GM23338 (cell line): ENCODE measurements at regions not wholly inside any gene's neighbourhood (a gene's known extent, or its start where the extent isn't known, plus 50 kb on each side); places are given as distances from the start of the nearest gene placed in this dataset.

Experiments used
- ATAC-seq: fragments of 200-7000 bp; cut with Tn5 transposase; 3 replicates; pipeline ENCODE4 v1.9.1; 2020
- DNase-seq: peaks from one replicate; pipeline ENCODE4 v3.0.0-alpha.2; 2015; ENCODE audit warnings: low spot score
- H2AFZ ChIP-seq: fragments of 200-600 bp; sonication (generic); 2 replicates; pipeline ENCODE4 v1.8.0; 2016; ENCODE audit warnings: antibody characterized with exemption, mild to moderate bottlenecking, moderate library complexity
- H3F3A ChIP-seq: fragments of 200-600 bp; sonication (generic); replicated peaks from 2 replicates; pipeline ENCODE4 v1.8.0; 2017; ENCODE audit warnings: antibody characterized with exemption, mixed run types, low read depth
- H3K27ac ChIP-seq: fragments of 200-600 bp; sonication (generic); 2 replicates; pipeline ENCODE4 v1.6.1; 2016; ENCODE audit warnings: low read depth
- H3K27me3 ChIP-seq: fragments of 200-600 bp; sonication (generic); 2 replicates; pipeline ENCODE4 v1.8.0; 2016; ENCODE audit warnings: mild to moderate bottlenecking, mixed run types, moderate library complexity; ENCODE audit not compliant: insufficient read depth
- H3K36me3 ChIP-seq: fragments of 200-600 bp; sonication (generic); 2 replicates; pipeline ENCODE4 v1.8.0; 2016; ENCODE audit warnings: mild to moderate bottlenecking; ENCODE audit not compliant: insufficient read depth
- H3K4me1 ChIP-seq: fragments of 200-600 bp; sonication (generic); 2 replicates; pipeline ENCODE4 v1.8.0; 2016; ENCODE audit warnings: mild to moderate bottlenecking, moderate library complexity; ENCODE audit not compliant: insufficient read depth
- H3K4me2 ChIP-seq: fragments of 200-600 bp; sonication (generic); 2 replicates; pipeline ENCODE4 v1.7.1; 2017; ENCODE audit warnings: mixed run types
- H3K4me3 ChIP-seq: fragments of 200-600 bp; sonication (generic); 2 replicates; pipeline ENCODE4 v1.6.1; 2016; ENCODE audit warnings: mixed run types
- H3K79me2 ChIP-seq: fragments of 200-600 bp; sonication (generic); replicated peaks from 2 replicates; pipeline ENCODE4 v1.8.0; 2017; ENCODE audit warnings: mild to moderate bottlenecking; ENCODE audit not compliant: insufficient read depth
- H3K9me2 ChIP-seq: fragments of 200-600 bp; sonication (generic); 2 replicates; pipeline ENCODE4 v1.8.0; 2017; ENCODE audit not compliant: insufficient read depth
- H4K20me1 ChIP-seq: fragments of 200-600 bp; sonication (generic); replicated peaks from 2 replicates; pipeline ENCODE4 v1.8.0; 2017; ENCODE audit warnings: mild to moderate bottlenecking; ENCODE audit not compliant: insufficient read depth
- H3K27ac Mint-ChIP-seq: 2 replicates; pipeline ENCODE4 v1.8.0; 2020; ENCODE audit warnings: inconsistent platforms, mild to moderate bottlenecking, moderate library complexity, mixed read lengths
- H3K27me3 Mint-ChIP-seq: 3 replicates; pipeline ENCODE4 v1.8.0; 2022; ENCODE audit warnings: low read depth, mild to moderate bottlenecking, moderate library complexity, mixed read lengths, inconsistent platforms; ENCODE audit not compliant: insufficient read depth, poor library complexity
- H3K36me3 Mint-ChIP-seq: 3 replicates; pipeline ENCODE4 v1.8.0; 2021; ENCODE audit warnings: low read depth, mild to moderate bottlenecking, inconsistent platforms, moderate library complexity, mixed read lengths
- H3K4me1 Mint-ChIP-seq: 3 replicates; pipeline ENCODE4 v1.8.0; 2020; ENCODE audit warnings: mild to moderate bottlenecking, inconsistent platforms, mixed read lengths
- H3K4me3 Mint-ChIP-seq: 3 replicates; pipeline ENCODE4 v1.8.0; 2021; ENCODE audit warnings: moderate library complexity, mild to moderate bottlenecking, inconsistent platforms, mixed read lengths
- H3K9me3 Mint-ChIP-seq: 3 replicates; pipeline ENCODE4 v1.8.0; 2020; ENCODE audit warnings: moderate library complexity, mild to moderate bottlenecking, inconsistent platforms, mixed read lengths
- CREB1 ChIP-seq: fragments of 250-450 bp; sonication (Bioruptor Pico); IDR thresholded peaks from 2 replicates; pipeline ENCODE4 v1.5.0; 2020; ENCODE audit warnings: low read depth, mild to moderate bottlenecking, moderate library complexity
- EZH2 ChIP-seq: fragments of 200-600 bp; sonication (generic); IDR thresholded peaks from one replicate; pipeline ENCODE4 v1.8.0; 2017; ENCODE audit warnings: antibody characterized with exemption, mild to moderate bottlenecking, low read depth; ENCODE audit not compliant: unreplicated experiment
- NANOG ChIP-seq: IDR thresholded peaks from 2 replicates; pipeline ENCODE4 v1.6.1; 2016; ENCODE audit warnings: antibody characterized with exemption, borderline replicate concordance
- POLR2AphosphoS5 ChIP-seq: IDR thresholded peaks from 2 replicates; pipeline ENCODE4 v1.6.1; 2016; ENCODE audit warnings: antibody characterized with exemption, low read depth
- STAT1 ChIP-seq: IDR thresholded peaks from one replicate; pipeline ENCODE4 v1.6.1; 2016; ENCODE audit warnings: antibody characterized with exemption; ENCODE audit not compliant: unreplicated experiment
- ZNF114 ChIP-seq: fragments of 250-450 bp; sonication (Bioruptor Pico); IDR thresholded peaks from 2 replicates; pipeline ENCODE4 v1.5.0; 2020; ENCODE audit warnings: mild to moderate bottlenecking, moderate library complexity
- ZNF331 ChIP-seq: fragments of 250-450 bp; sonication (Bioruptor Pico); IDR thresholded peaks from 2 replicates; pipeline ENCODE4 v1.5.0; 2020; ENCODE audit warnings: low read depth, mild to moderate bottlenecking, moderate library complexity
- TF ChIP-seq, protein P1 (sequence below): fragments of 250-450 bp; sonication (Bioruptor Pico); IDR thresholded peaks from 2 replicates; pipeline ENCODE4 v1.5.0; 2020; ENCODE audit warnings: mild to moderate bottlenecking, moderate library complexity
- TF ChIP-seq, protein P2 (sequence below), 2 experiments: fragments of 200-600 bp in 1 of 2; sonication (generic) in 1 of 2; conservative IDR thresholded peaks; 2 replicates each; pipeline versions ENCODE4 v1.5.1 to v1.6.1; 2016 to 2017; ENCODE audit warnings: antibody characterized with exemption in 2 of 2, low read depth in 2 of 2, mild to moderate bottlenecking in 2 of 2, moderate library complexity in 1 of 2

DNA sequence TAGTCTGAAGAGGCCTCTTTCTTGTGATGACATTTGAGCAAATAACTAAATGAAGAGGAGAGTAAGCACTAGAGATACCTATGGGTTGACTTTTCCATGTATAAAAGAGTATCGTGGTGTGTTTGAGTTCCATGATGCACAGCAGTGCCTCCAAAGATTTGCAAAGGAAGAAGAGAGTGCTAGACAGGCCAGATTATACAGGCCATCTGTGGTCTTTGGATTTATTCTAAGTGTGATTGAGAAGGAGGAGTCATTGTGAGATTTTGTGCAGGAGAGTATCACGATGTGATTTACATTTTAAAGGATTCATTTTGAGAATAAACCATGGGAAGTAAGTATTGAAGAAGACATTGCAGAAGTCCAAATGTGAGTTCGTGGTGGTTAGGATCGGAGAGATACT, 695.9 kb upstream of the FAM98A start:
- H3K27me3 Mint-ChIP-seq, result no peaks in the 10 kb centered on the region
- ATAC-seq (no peak), DNase-seq (no peak)
- Histone ChIP-seq H2AFZ (no peak overlapping the region), H3K9me2 (no peaks in the 10 kb centered on the region), H3K79me2 (no peaks in the 10 kb centered on the region), H3K4me2 (no peak overlapping the region), H3K4me3 (no peak overlapping the region), H3K27ac (no peak overlapping the region), H3K27me3 (no peaks in the 10 kb centered on the region), H4K20me1 (no peaks in the 10 kb centered on the region), H3K36me3 (no peaks in the 10 kb centered on the region), H3K4me1 (no peaks in the 10 kb centered on the region), H3F3A (no peaks in the 10 kb centered on the region)
- no peaks in the 10 kb centered on the region; the same call in 2 of the 3 replicates for H3K9me3 Mint-ChIP-seq
- no peaks in the 10 kb centered on the region for H3K36me3 Mint-ChIP-seq
- no peak for TF ChIP-seq ZNF114 (CRISPR knock-in tag)
- TF ChIP-seq ZNF331, result no peak
- H3K4me3 Mint-ChIP-seq, result no peak overlapping the region
- H3K4me1 Mint-ChIP-seq, result no peaks in the 10 kb centered on the region
- no peak overlapping the region for H3K27ac Mint-ChIP-seq

DNA sequence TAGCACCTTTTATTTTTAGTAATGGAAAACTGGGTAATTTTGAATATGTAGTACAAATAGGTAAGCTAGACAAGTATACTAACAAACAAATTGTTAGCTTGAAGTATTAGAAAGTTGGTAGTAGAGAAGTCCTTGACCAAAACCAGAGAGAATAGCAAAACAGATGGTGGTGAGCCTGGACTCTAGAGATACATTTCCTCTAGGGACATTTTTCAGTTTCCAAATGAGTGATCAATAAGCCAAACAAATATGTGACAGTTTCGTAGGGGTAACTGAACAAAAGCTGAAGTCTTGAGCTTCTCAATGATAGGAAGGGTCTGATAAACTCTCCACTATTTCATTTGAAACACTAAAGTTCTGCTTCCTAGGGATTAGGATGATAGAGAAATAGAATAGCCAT, 692.0 kb upstream of the FAM98A start:
- DNase-seq, result no peak
- H3K4me3 Mint-ChIP-seq, result no peak overlapping the region
- no peak for ATAC-seq
- no peaks in the 10 kb centered on the region for H3K4me1 Mint-ChIP-seq
- TF ChIP-seq ZNF114 (CRISPR knock-in tag), result no peak
- H3K36me3 Mint-ChIP-seq, result no peaks in the 10 kb centered on the region
- no peak overlapping the region for H3K27ac Mint-ChIP-seq
- Histone ChIP-seq H3F3A (no peaks in the 10 kb centered on the region), H3K9me2 (peaks cover 6% of the 10 kb centered on the region), H3K4me2 (no peak overlapping the region), H3K27me3 (no peaks in the 10 kb centered on the region), H3K36me3 (no peaks in the 10 kb centered on the region), H3K27ac (no peak overlapping the region), H3K4me1 (no peaks in the 10 kb centered on the region), H4K20me1 (no peaks in the 10 kb centered on the region), H3K79me2 (no peaks in the 10 kb centered on the region), H2AFZ (no peak overlapping the region), H3K4me3 (no peak overlapping the region)
- H3K9me3 Mint-ChIP-seq, result no peaks in the 10 kb centered on the region; the same call in 2 of the 3 replicates
- H3K27me3 Mint-ChIP-seq, result no peaks in the 10 kb centered on the region

DNA sequence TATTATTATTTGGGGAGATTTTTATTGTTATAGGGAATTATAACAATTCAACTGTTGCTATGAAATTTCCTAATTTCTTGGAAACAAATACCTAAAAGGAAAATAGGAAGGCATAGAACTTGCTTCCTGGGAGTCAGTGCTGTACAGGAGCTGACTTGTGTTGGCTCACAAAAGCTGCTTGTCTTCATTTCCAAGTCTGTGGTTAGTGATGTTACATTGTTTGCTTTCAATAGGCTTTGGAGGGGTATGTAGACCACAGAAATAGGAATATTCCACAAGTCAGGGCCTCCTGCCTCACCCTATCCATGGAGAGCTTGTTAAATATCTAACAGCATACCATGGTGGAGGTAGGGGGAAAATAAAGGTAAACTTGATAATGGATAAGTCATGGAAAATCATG, 688.9 kb upstream of the FAM98A start:
- no peaks in the 10 kb centered on the region for H3F3A ChIP-seq
- no peak overlapping the region for H3K4me2 ChIP-seq
- Mint-ChIP-seq H3K27ac (no peak overlapping the region), H3K36me3 (peaks cover 4% of the 10 kb centered on the region; the same call in 1 of the 3 replicates), H3K4me1 (no peaks in the 10 kb centered on the region), H3K9me3 (peaks cover 8% of the 10 kb centered on the region; the same call in 2 of the 3 replicates), H3K4me3 (no peak overlapping the region), H3K27me3 (no peaks in the 10 kb centered on the region)
- H3K79me2 ChIP-seq, result no peaks in the 10 kb centered on the region
- ATAC-seq, result no peak
- H3K27ac ChIP-seq, result no peak overlapping the region
- no peaks in the 10 kb centered on the region for H3K27me3 ChIP-seq
- no peaks in the 10 kb centered on the region for H3K4me1 ChIP-seq
- no peak overlapping the region for H2AFZ ChIP-seq
- no peak for DNase-seq
- H3K9me2 ChIP-seq, result peaks cover 8% of the 10 kb centered on the region
- no peaks in the 10 kb centered on the region for H4K20me1 ChIP-seq
- H3K4me3 ChIP-seq, result no peak overlapping the region
- H3K36me3 ChIP-seq, result no peaks in the 10 kb centered on the region
- TF ChIP-seq, protein P1, sequence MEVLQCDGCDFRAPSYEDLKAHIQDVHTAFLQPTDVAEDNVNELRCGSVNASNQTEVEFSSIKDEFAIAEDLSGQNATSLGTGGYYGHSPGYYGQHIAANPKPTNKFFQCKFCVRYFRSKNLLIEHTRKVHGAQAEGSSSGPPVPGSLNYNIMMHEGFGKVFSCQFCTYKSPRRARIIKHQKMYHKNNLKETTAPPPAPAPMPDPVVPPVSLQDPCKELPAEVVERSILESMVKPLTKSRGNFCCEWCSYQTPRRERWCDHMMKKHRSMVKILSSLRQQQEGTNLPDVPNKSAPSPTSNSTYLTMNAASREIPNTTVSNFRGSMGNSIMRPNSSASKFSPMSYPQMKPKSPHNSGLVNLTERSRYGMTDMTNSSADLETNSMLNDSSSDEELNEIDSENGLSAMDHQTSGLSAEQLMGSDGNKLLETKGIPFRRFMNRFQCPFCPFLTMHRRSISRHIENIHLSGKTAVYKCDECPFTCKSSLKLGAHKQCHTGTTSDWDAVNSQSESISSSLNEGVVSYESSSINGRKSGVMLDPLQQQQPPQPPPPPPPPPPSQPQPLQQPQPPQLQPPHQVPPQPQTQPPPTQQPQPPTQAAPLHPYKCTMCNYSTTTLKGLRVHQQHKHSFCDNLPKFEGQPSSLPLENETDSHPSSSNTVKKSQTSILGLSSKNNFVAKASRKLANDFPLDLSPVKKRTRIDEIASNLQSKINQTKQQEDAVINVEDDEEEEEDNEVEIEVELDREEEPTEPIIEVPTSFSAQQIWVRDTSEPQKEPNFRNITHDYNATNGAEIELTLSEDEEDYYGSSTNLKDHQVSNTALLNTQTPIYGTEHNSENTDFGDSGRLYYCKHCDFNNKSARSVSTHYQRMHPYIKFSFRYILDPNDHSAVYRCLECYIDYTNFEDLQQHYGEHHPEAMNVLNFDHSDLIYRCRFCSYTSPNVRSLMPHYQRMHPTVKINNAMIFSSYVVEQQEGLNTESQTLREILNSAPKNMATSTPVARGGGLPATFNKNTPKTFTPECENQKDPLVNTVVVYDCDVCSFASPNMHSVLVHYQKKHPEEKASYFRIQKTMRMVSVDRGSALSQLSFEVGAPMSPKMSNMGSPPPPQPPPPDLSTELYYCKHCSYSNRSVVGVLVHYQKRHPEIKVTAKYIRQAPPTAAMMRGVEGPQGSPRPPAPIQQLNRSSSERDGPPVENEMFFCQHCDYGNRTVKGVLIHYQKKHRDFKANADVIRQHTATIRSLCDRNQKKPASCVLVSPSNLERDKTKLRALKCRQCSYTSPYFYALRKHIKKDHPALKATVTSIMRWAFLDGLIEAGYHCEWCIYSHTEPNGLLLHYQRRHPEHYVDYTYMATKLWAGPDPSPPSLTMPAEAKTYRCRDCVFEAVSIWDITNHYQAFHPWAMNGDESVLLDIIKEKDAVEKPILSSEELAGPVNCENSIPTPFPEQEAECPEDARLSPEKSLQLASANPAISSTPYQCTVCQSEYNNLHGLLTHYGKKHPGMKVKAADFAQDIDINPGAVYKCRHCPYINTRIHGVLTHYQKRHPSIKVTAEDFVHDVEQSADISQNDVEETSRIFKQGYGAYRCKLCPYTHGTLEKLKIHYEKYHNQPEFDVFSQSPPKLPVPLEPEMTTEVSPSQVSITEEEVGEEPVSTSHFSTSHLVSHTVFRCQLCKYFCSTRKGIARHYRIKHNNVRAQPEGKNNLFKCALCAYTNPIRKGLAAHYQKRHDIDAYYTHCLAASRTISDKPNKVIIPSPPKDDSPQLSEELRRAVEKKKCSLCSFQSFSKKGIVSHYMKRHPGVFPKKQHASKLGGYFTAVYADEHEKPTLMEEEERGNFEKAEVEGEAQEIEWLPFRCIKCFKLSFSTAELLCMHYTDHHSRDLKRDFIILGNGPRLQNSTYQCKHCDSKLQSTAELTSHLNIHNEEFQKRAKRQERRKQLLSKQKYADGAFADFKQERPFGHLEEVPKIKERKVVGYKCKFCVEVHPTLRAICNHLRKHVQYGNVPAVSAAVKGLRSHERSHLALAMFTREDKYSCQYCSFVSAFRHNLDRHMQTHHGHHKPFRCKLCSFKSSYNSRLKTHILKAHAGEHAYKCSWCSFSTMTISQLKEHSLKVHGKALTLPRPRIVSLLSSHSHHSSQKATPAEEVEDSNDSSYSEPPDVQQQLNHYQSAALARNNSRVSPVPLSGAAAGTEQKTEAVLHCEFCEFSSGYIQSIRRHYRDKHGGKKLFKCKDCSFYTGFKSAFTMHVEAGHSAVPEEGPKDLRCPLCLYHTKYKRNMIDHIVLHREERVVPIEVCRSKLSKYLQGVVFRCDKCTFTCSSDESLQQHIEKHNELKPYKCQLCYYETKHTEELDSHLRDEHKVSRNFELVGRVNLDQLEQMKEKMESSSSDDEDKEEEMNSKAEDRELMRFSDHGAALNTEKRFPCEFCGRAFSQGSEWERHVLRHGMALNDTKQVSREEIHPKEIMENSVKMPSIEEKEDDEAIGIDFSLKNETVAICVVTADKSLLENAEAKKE (CRISPR knock-in tag), result no peak
- TF ChIP-seq CREB1 (CRISPR knock-in tag) (no peak), EZH2 (no peak), POLR2AphosphoS5 (no peak), ZNF331 (no peak), STAT1 (no peak), NANOG (no peak), ZNF114 (CRISPR knock-in tag) (no peak)
- TF ChIP-seq, protein P2, sequence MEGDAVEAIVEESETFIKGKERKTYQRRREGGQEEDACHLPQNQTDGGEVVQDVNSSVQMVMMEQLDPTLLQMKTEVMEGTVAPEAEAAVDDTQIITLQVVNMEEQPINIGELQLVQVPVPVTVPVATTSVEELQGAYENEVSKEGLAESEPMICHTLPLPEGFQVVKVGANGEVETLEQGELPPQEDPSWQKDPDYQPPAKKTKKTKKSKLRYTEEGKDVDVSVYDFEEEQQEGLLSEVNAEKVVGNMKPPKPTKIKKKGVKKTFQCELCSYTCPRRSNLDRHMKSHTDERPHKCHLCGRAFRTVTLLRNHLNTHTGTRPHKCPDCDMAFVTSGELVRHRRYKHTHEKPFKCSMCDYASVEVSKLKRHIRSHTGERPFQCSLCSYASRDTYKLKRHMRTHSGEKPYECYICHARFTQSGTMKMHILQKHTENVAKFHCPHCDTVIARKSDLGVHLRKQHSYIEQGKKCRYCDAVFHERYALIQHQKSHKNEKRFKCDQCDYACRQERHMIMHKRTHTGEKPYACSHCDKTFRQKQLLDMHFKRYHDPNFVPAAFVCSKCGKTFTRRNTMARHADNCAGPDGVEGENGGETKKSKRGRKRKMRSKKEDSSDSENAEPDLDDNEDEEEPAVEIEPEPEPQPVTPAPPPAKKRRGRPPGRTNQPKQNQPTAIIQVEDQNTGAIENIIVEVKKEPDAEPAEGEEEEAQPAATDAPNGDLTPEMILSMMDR (conservative IDR thresholded peaks at IDR 0.05; ENCODE audit: low read depth in 2 of 2), result no peak
